Caki2 (cell line): ENCODE measurements at regions not wholly inside any gene's neighbourhood (a gene's known extent, or its start where the extent isn't known, plus 50 kb on each side); places are given as distances from the start of the nearest gene placed in this dataset.
A peak's percentile ranks its signal among the peaks of the same experiment; 100 is the strongest.

Source experiments
- DNase-seq: peaks from one replicate; pipeline ENCODE4 v3.0.0-alpha.2; 2015; ENCODE audit warnings: low read depth
- in situ Hi-C: cut with HindIII; loops from 2 replicates; pipeline ENCODE4 v1.10.0; 2016; ENCODE audit warnings: low sequenced_read_pairs, low pct_unique_long_range_greater_than_20kb, mixed read lengths

GRCh38 chr7:36019538-36019937 lies 133.5 kb upstream of the EEPD1 start:
- in situ Hi-C loops, result no loop called here
- no peak for DNase-seq

GRCh38 chr7:36019980-36020379 lies 133.1 kb upstream of the EEPD1 start:
- in situ Hi-C loops, result no loop called here
- DNase-seq, result no peak

- in situ Hi-C loops, result no loop called here
- DNase-seq, result no peak
Observed at GRCh38 chr7:36021367-36021766, 131.7 kb upstream of the EEPD1 start.

- DNase-seq, result no peak
- in situ Hi-C loops, result no loop called here
Observed at GRCh38 chr7:36021917-36022550, 131.0 kb upstream of the EEPD1 start.

- in situ Hi-C loops, result no loop called here
- DNase-seq, result no peak
Observed at GRCh38 chr7:36023033-36023560, 130.0 kb upstream of the EEPD1 start.

- in situ Hi-C loops, result no loop called here
- DNase-seq, result no peak
Observed at GRCh38 chr7:36025190-36025589, 127.9 kb upstream of the EEPD1 start.

- in situ Hi-C loops, result no loop called here
- DNase-seq, result no peak
Observed at GRCh38 chr7:36029311-36029710, 123.7 kb upstream of the EEPD1 start.

- no peak for DNase-seq
- in situ Hi-C loops, result no loop called here
Observed at GRCh38 chr7:36029853-36030515, 123.1 kb upstream of the EEPD1 start.

GRCh38 chr7:36032361-36032818 lies 120.7 kb upstream of the EEPD1 start:
- in situ Hi-C loops, result no loop called here
- DNase-seq, result no peak

- in situ Hi-C loops, result no loop called here
- DNase-seq, result no peak
Observed at GRCh38 chr7:36034020-36034419, 119.0 kb upstream of the EEPD1 start.

GRCh38 chr7:36035186-36035585 lies 117.9 kb upstream of the EEPD1 start:
- in situ Hi-C loops, result no loop called here
- no peak for DNase-seq

GRCh38 chr7:36036590-36036989 lies 116.5 kb upstream of the EEPD1 start:
- no peak for DNase-seq

GRCh38 chr7:36037121-36037662 lies 115.9 kb upstream of the EEPD1 start:
- DNase-seq, result peak; percentile 10
- in situ Hi-C loops, result no loop called here

More at GRCh38 chr7:36036590-36036989, 116.5 kb upstream of the EEPD1 start:
- in situ Hi-C loops, result no loop called here

GRCh38 chr7:36038063-36038721 lies 114.9 kb upstream of the EEPD1 start:
- no peak for DNase-seq
- in situ Hi-C loops, result no loop called here

GRCh38 chr7:36039243-36039642 lies 113.8 kb upstream of the EEPD1 start:
- in situ Hi-C loops, result no loop called here
- no peak for DNase-seq

- no peak for DNase-seq
- in situ Hi-C loops, result no loop called here
Observed at GRCh38 chr7:36039671-36040070, 113.4 kb upstream of the EEPD1 start.

- in situ Hi-C loops, result no loop called here
- no peak for DNase-seq
Observed at GRCh38 chr7:36040679-36041078, 112.4 kb upstream of the EEPD1 start.

GRCh38 chr7:36044101-36044892 lies 108.8 kb upstream of the EEPD1 start:
- in situ Hi-C loops, result no loop called here
- DNase-seq, result no peak
